K562 (cell line): ENCODE measurements at regions not wholly inside any gene's neighbourhood (a gene's known extent, or its start where the extent isn't known, plus 50 kb on each side); places are given as distances from the start of the nearest gene placed in this dataset.

Experiments used
- ATAC-seq: fragments of 200-7000 bp; cut with Tn5 transposase; 3 replicates; pipeline ENCODE4 v1.9.1; 2020; ENCODE audit warnings: moderate library complexity
- BruUV-seq: library from RNA; stranded (reverse); fragments of 400-500 nt; replicated peaks from 2 replicates; lab custom pipeline; 2021; lab: Mats Ljungman, UMichigan
- CTCF ChIA-PET: fragments of 300-600 bp; formaldehyde crosslinking; extraction: SDS; loops from one replicate; lab custom pipeline; 2021; ENCODE audit warnings: low intra/inter-chr PET ratio; lab: Yijun Ruan, JAX
- POLR2A ChIA-PET: fragments of 300-600, 350-650 bp; sonication (Branson Sonifier 250); formaldehyde crosslinking; extraction: SDS; loops from one replicate; lab custom pipeline; 2021; ENCODE audit warnings: antibody characterized with exemption, inconsistent platforms; lab: Yijun Ruan, JAX
- DNase-seq, 4 experiments: peaks; one replicate each; pipeline versions ENCODE4 v3.0.0 to v3.0.0-alpha.2; 2011 to 2018; ENCODE audit warnings: low spot score in 3 of 4, mixed read lengths in 3 of 4; ENCODE audit errors: extremely low read depth in 1 of 4
- FAIRE-seq: peaks from 2 replicates; lab custom pipeline; 2011; peaks lifted over from hg19 to GRCh38; lab: Jason Lieb, UNC
- H2AFZ ChIP-seq: 2 replicates; pipeline ENCODE4 v1.6.0; 2011; ENCODE audit warnings: low read depth, low read length, control low read depth, inconsistent platforms
- H3K27ac ChIP-seq: fragments of 200-600 bp; 3 replicates; pipeline ENCODE4 v1.8.0; 2011; ENCODE audit warnings: low read depth, mild to moderate bottlenecking, control low read depth, inconsistent platforms, low read length, moderate library complexity, mixed read lengths; ENCODE audit errors: extremely low read depth
- H3K27me3 ChIP-seq, 2 experiments: fragments of 300-600 bp in 1 of 2; 2 replicates in 1 of 2; 3 replicates in 1 of 2; pipeline versions ENCODE4 v1.6.0 to v1.8.0; 2011; ENCODE audit warnings: inconsistent platforms in 2 of 2, low read length in 2 of 2, mild to moderate bottlenecking in 1 of 2, mixed read lengths in 1 of 2, moderate library complexity in 1 of 2; ENCODE audit not compliant: control insufficient read depth in 2 of 2, insufficient read depth in 2 of 2
- H3K36me3 ChIP-seq: fragments of 300-600 bp; 3 replicates; pipeline ENCODE4 v1.8.0; 2011; ENCODE audit warnings: mild to moderate bottlenecking, low read length, inconsistent platforms; ENCODE audit not compliant: control insufficient read depth, insufficient read depth
- H3K4me1 ChIP-seq, 2 experiments: fragments of 200-600 bp in 1 of 2; replicated peaks in 1 of 2; 2 replicates in 1 of 2; 3 replicates in 1 of 2; pipeline versions ENCODE4 v1.5.1 to v1.8.0; 2011; ENCODE audit warnings: inconsistent platforms in 2 of 2, low read length in 2 of 2, mild to moderate bottlenecking in 1 of 2, mixed read lengths in 1 of 2, moderate library complexity in 1 of 2; ENCODE audit not compliant: control insufficient read depth in 2 of 2, insufficient read depth in 2 of 2
- H3K4me2 ChIP-seq: 2 replicates; pipeline ENCODE4 v1.6.1; 2011; ENCODE audit warnings: low read length, control low read depth, inconsistent platforms, mixed read lengths; ENCODE audit not compliant: insufficient read depth
- H3K4me3 ChIP-seq: fragments of 200-600 bp; sonication (generic), shearing (Covaris generic); 2 replicates; pipeline ENCODE4 v1.5.1; 2016; ENCODE audit warnings: control low read depth, inconsistent platforms
- H3K79me2 ChIP-seq: fragments of 200-600 bp; 3 replicates; pipeline ENCODE4 v1.8.0; 2011; ENCODE audit warnings: low read length, inconsistent platforms; ENCODE audit not compliant: control insufficient read depth, insufficient read depth
- H3K9ac ChIP-seq, 2 experiments: 2 replicates each; pipeline versions ENCODE4 v1.6.0 to v1.6.1; 2011; ENCODE audit warnings: low read depth in 2 of 2, low read length in 2 of 2, control low read depth in 1 of 2, inconsistent platforms in 1 of 2, mild to moderate bottlenecking in 1 of 2, mixed read lengths in 1 of 2; ENCODE audit not compliant: insufficient read depth in 1 of 2
- H3K9me1 ChIP-seq: one replicate; pipeline ENCODE4 v1.6.0; 2011; ENCODE audit warnings: inconsistent platforms, mild to moderate bottlenecking, low read length, moderate library complexity; ENCODE audit not compliant: control insufficient read depth, insufficient read depth
- H3K9me3 ChIP-seq: replicated peaks from 2 replicates; pipeline ENCODE4 v1.5.1; 2011; ENCODE audit warnings: low read depth, low read length, inconsistent platforms; ENCODE audit not compliant: control insufficient read depth, insufficient read depth
- H4K20me1 ChIP-seq: replicated peaks from 2 replicates; pipeline ENCODE4 v1.6.1; 2011; ENCODE audit warnings: low read length, inconsistent platforms, mixed read lengths; ENCODE audit not compliant: control insufficient read depth, insufficient read depth
- AFF1 ChIP-seq, 2 experiments: fragments of 450-650 bp; IDR thresholded peaks; 2 replicates each; pipeline ENCODE4 v1.6.1; 2018; ENCODE audit warnings: mild to moderate bottlenecking in 2 of 2, low read depth in 1 of 2; ENCODE audit not compliant: partially characterized antibody in 2 of 2
- JUNB ChIP-seq: fragments of 450-650 bp; formaldehyde crosslinking; conservative IDR thresholded peaks from 2 replicates; pipeline ENCODE4 v1.4.0; 2020; ENCODE audit warnings: mild to moderate bottlenecking
- RB1 ChIP-seq: fragments of 450-650 bp; IDR thresholded peaks from 2 replicates; pipeline ENCODE4 v1.6.1; 2017; ENCODE audit warnings: low read depth, mild to moderate bottlenecking
- ZKSCAN1 ChIP-seq: fragments of 150-350 bp; IDR thresholded peaks from 2 replicates; pipeline ENCODE4 v1.6.1; 2016; ENCODE audit warnings: low read depth, low read length
- ZNF217 ChIP-seq: sonication (generic); formaldehyde crosslinking; IDR thresholded peaks from 2 replicates; pipeline ENCODE4 v1.8.0; 2022; ENCODE audit warnings: mild to moderate bottlenecking, missing genetic modification reagents
- WGBS: fragments of 100-300 bp; shearing (Covaris generic); methylation state at CpG from one replicate; pipeline ENCODE4 v1.1.6; 2016; ENCODE audit warnings: low coverage, mixed read lengths; ENCODE audit not compliant: insufficient coverage; ENCODE audit errors: missing lambda C conversion rate; 5-methylcytosine and 5-hydroxymethylcytosine counted together
- in situ Hi-C: fragments of 300-500 bp; cut with MboI; formaldehyde crosslinking; loops from 4 replicates; pipeline ENCODE4 v1.15.0; 2018; ENCODE audit warnings: inconsistent platforms, mixed read lengths
- intact Hi-C: fragments of 100-400 bp; cut with micrococcal nuclease; formaldehyde crosslinking; loops from 2 replicates; pipeline ENCODE4 v1.14.2; 2022

GRCh38 chr4:60944060-60944459 lies 256.1 kb upstream of the ADGRL3 start:
- in situ Hi-C loops = no loop called here
- Histone ChIP-seq H2AFZ (no peak overlapping the region), H3K36me3 (no peaks in the 10 kb centered on the region)

More at GRCh38 chr4:60944060-60944459, 256.1 kb upstream of the ADGRL3 start:
- H3K4me1 ChIP-seq = no peaks in the 10 kb centered on the region
- DNase-seq (no peak), ATAC-seq (no peak), FAIRE-seq (no peak)
- ChIA-PET POLR2A (no interaction called here), CTCF (no interaction called here)
- 0% methylated on average over 1 of the region's 1 CpG for WGBS
- H3K9me1 ChIP-seq = no peaks in the 10 kb centered on the region
- H3K4me3 ChIP-seq = no peak overlapping the region
- H3K27ac ChIP-seq = no peak overlapping the region
- intact Hi-C loops = no loop called here
- no peaks in the 10 kb centered on the region for H3K79me2 ChIP-seq
- H4K20me1 ChIP-seq = no peaks in the 10 kb centered on the region
- H3K27me3 ChIP-seq = no peaks in the 10 kb centered on the region
- no TSS peak for BruUV-seq
- TF ChIP-seq RB1 = no peak
- no peak for TF ChIP-seq JUNB (CRISPR knock-in tag)
- no peak for TF ChIP-seq ZKSCAN1
- no peak for TF ChIP-seq ZNF217 (CRISPR knock-in tag)
- no peak for TF ChIP-seq AFF1 (IDR thresholded peaks at IDR 0.05; ENCODE audit: low read depth in 1 of 2, partially characterized antibody in 2 of 2)
- no peaks in the 10 kb centered on the region for H3K9me3 ChIP-seq
- H3K9ac ChIP-seq = no peak overlapping the region
- H3K4me2 ChIP-seq = no peak overlapping the region
